GM21447 (cell line): ENCODE measurements at regions not wholly inside any gene's neighbourhood (a gene's known extent, or its start where the extent isn't known, plus 50 kb on each side); places are given as distances from the start of the nearest gene placed in this dataset.
A peak's percentile ranks its signal among the peaks of the same experiment; 100 is the strongest.

Experiments
- ATAC-seq: cut with Tn5 transposase; IDR thresholded peaks from one replicate; pipeline ENCODE4 v1.9.1; 2021; ENCODE audit not compliant: unreplicated experiment

- ATAC-seq: no peak
Measured at GRCh38 chr3:110711851-110712516, 359.6 kb upstream of the NECTIN3 start.

- no peak for ATAC-seq
Measured at GRCh38 chr3:110727056-110727455, 344.6 kb upstream of the NECTIN3 start.

- ATAC-seq: no peak
Measured at GRCh38 chr3:110731148-110731547, 340.5 kb upstream of the NECTIN3 start.

- ATAC-seq: no peak
Measured at GRCh38 chr3:110732420-110732819, 339.2 kb upstream of the NECTIN3 start.

GRCh38 chr3:110733045-110733444 lies 338.6 kb upstream of the NECTIN3 start:
- no peak for ATAC-seq

GRCh38 chr3:110734524-110734923 lies 337.1 kb upstream of the NECTIN3 start:
- no peak for ATAC-seq

GRCh38 chr3:110736332-110736731 lies 335.3 kb upstream of the NECTIN3 start:
- peak; percentile 85 for ATAC-seq

- ATAC-seq: no peak
Measured at GRCh38 chr3:110738531-110738930, 333.1 kb upstream of the NECTIN3 start.

GRCh38 chr3:110741891-110742290 lies 329.7 kb upstream of the NECTIN3 start:
- no peak for ATAC-seq

GRCh38 chr3:110743202-110743601 lies 328.4 kb upstream of the NECTIN3 start:
- peak; percentile 79 for ATAC-seq

- no peak for ATAC-seq
Measured at GRCh38 chr3:110743984-110744383, 327.6 kb upstream of the NECTIN3 start.

- no peak for ATAC-seq
Measured at GRCh38 chr3:110744723-110745122, 326.9 kb upstream of the NECTIN3 start.

- no peak for ATAC-seq
Measured at GRCh38 chr3:110749006-110749405, 322.6 kb upstream of the NECTIN3 start.

- ATAC-seq: no peak
Measured at GRCh38 chr3:110750201-110750600, 321.4 kb upstream of the NECTIN3 start.

GRCh38 chr3:110752307-110752706 lies 319.3 kb upstream of the NECTIN3 start:
- no peak for ATAC-seq

- no peak for ATAC-seq
Measured at GRCh38 chr3:110753516-110753915, 318.1 kb upstream of the NECTIN3 start.

GRCh38 chr3:110754212-110754916 lies 317.3 kb upstream of the NECTIN3 start:
- no peak for ATAC-seq

- ATAC-seq: no peak
Measured at GRCh38 chr3:110755345-110755744, 316.3 kb upstream of the NECTIN3 start.

- ATAC-seq: no peak
Measured at GRCh38 chr3:110756705-110757104, 314.9 kb upstream of the NECTIN3 start.

- ATAC-seq: no peak
Measured at GRCh38 chr3:110758208-110758607, 313.4 kb upstream of the NECTIN3 start.

- ATAC-seq: no peak
Measured at GRCh38 chr3:110767156-110767555, 304.5 kb upstream of the NECTIN3 start.

GRCh38 chr3:110767838-110768237 lies 303.8 kb upstream of the NECTIN3 start:
- no peak for ATAC-seq
